Suprapubic skin (tissue), 3 donors: ENCODE measurements at regions not wholly inside any gene's neighbourhood (a gene's known extent, or its start where the extent isn't known, plus 50 kb on each side); places are given as distances from the start of the nearest gene placed in this dataset.

Experiments
- EP300 ChIP-seq: sonication (generic); formaldehyde crosslinking; IDR thresholded peaks from one replicate; pipeline ENCODE4 v1.6.1; 2017; ENCODE audit warnings: antibody characterized with exemption
- POLR2A ChIP-seq, 2 donors: fragments of 450-650 bp; IDR thresholded peaks; one replicate each; pipeline ENCODE4 v1.6.1; 2017; ENCODE audit warnings: antibody characterized with exemption in 2 of 2, mild to moderate bottlenecking in 2 of 2, moderate library complexity in 2 of 2
- TF ChIP-seq, protein P1 (sequence below), 2 donors: fragments of 200-600 bp in 1 of 2; fragments of 450-650 bp in 1 of 2; sonication (generic) in 1 of 2; IDR thresholded peaks; one replicate each; pipeline ENCODE4 v1.5.1; 2016 to 2019; ENCODE audit warnings: antibody characterized with exemption in 2 of 2, mild to moderate bottlenecking in 1 of 2, moderate library complexity in 1 of 2

DNA sequence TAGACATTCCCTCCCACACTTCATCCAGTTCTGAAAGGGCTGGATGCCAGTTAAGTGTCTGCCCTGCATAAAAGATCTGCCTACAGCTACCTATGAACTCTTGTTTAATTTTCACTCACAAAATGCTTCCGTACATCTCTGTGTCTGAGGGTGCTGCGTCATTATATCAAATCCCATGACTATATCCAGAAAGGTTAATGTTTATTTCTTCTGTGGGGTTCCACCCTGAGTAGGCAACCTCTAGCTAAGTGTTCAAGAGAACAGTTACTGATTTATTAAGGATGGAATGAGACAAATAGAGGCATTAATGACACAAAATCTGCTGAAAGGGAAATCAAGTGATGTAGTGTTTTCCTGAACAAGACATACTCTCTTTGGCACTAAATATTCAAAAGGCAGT is 220.2 kb downstream of the MTHFS start:
- TF ChIP-seq POLR2A (IDR thresholded peaks at IDR 0.05) (no peak), EP300 (no peak)
- TF ChIP-seq, protein P1, sequence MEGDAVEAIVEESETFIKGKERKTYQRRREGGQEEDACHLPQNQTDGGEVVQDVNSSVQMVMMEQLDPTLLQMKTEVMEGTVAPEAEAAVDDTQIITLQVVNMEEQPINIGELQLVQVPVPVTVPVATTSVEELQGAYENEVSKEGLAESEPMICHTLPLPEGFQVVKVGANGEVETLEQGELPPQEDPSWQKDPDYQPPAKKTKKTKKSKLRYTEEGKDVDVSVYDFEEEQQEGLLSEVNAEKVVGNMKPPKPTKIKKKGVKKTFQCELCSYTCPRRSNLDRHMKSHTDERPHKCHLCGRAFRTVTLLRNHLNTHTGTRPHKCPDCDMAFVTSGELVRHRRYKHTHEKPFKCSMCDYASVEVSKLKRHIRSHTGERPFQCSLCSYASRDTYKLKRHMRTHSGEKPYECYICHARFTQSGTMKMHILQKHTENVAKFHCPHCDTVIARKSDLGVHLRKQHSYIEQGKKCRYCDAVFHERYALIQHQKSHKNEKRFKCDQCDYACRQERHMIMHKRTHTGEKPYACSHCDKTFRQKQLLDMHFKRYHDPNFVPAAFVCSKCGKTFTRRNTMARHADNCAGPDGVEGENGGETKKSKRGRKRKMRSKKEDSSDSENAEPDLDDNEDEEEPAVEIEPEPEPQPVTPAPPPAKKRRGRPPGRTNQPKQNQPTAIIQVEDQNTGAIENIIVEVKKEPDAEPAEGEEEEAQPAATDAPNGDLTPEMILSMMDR (IDR thresholded peaks at IDR 0.05), result no peak
